ENCODE measurements at regions not wholly inside any gene's neighbourhood (a gene's known extent, or its start where the extent isn't known, plus 50 kb on each side); places are given as distances from the start of the nearest gene placed in this dataset.
"Not testable (repeated sequence)": the region's sequence is repeated elsewhere in the genome, so short reads cannot be mapped to it uniquely, and the experiment has no call there.

- ATAC-seq, result no peak
- Histone ChIP-seq H3K36me3 (no peaks in the 10 kb centered on the region), H3K27me3 (no peaks in the 10 kb centered on the region), H3K4me3 (no peak overlapping the region), H3K9me3 (peaks cover 0 to 11% (median 0%) of the 10 kb centered on the region in 11 donors), H3K27ac (no peak overlapping the region), H3K4me1 (no peaks in the 10 kb centered on the region)
- 78 to 81% methylated on average over 3 of the region's 3 CpGs for WGBS, 2 donors
- TF ChIP-seq CTCF (IDR thresholded peaks at IDR 0.05), result no peak
- DNase-seq, result no peak
- intact Hi-C loops (cut with DNase I), result no loop called here
Observed at GRCh38 chr3:99315896-99316295, 322.5 kb upstream of the COL8A1 start.

- no peak for ATAC-seq
- Histone ChIP-seq H3K36me3 (no peaks in the 10 kb centered on the region), H3K27ac (no peak overlapping the region), H3K9me3 (peaks cover 0 to 28% (median 6%) of the 10 kb centered on the region in 11 donors), H3K4me3 (no peak overlapping the region), H3K27me3 (no peaks in the 10 kb centered on the region), H3K4me1 (no peaks in the 10 kb centered on the region)
- intact Hi-C loops (cut with DNase I), result no loop called here
- DNase-seq, result no peak
- TF ChIP-seq CTCF (IDR thresholded peaks at IDR 0.05), result no peak
Observed at GRCh38 chr3:99313485-99313884, 324.9 kb upstream of the COL8A1 start.

GRCh38 chr3:99298661-99299060, 339.7 kb upstream of the COL8A1 start:
- no peaks in the 10 kb centered on the region for H3K36me3 ChIP-seq
- DNase-seq, result no peak
- whole genome bisulfite sequencing, 2 donors, result 91 to 93% methylated on average over 1 of the region's 1 CpG
- intact Hi-C loops (cut with DNase I), result no loop called here
- no peaks in the 10 kb centered on the region for H3K4me1 ChIP-seq
- H3K4me3 ChIP-seq, result no peak overlapping the region
- no peaks in the 10 kb centered on the region for H3K27me3 ChIP-seq
- TF ChIP-seq CTCF (IDR thresholded peaks at IDR 0.05), result no peak
- ATAC-seq, result no peak
- H3K9me3 ChIP-seq, result peaks cover 0 to 9% (median 0%) of the 10 kb centered on the region in 11 donors
- no peak overlapping the region for H3K27ac ChIP-seq

- DNase-seq, result no peak
- H3K9me3 ChIP-seq, result no peaks in the 10 kb centered on the region
- no peaks in the 10 kb centered on the region for H3K27me3 ChIP-seq
- 85 to 92% methylated on average over 1 of the region's 1 CpG for WGBS, 2 donors
- intact Hi-C loops (cut with DNase I), result no loop called here
- no peaks in the 10 kb centered on the region for H3K4me1 ChIP-seq
- H3K27ac ChIP-seq, result no peak overlapping the region
- no peak for TF ChIP-seq CTCF (IDR thresholded peaks at IDR 0.05)
- ATAC-seq, result no peak
- H3K4me3 ChIP-seq, result no peak overlapping the region
- H3K36me3 ChIP-seq, result no peaks in the 10 kb centered on the region
Observed at GRCh38 chr3:99295836-99296235, 342.6 kb upstream of the COL8A1 start.

- intact Hi-C loops (cut with DNase I); H3K9me3 ChIP-seq; H3K4me1 ChIP-seq; DNase-seq; H3K27ac ChIP-seq; H3K27me3 ChIP-seq; ATAC-seq; H3K4me3 ChIP-seq; H3K36me3 ChIP-seq: not testable (repeated sequence)
- 14 to 16% methylated on average over 6 of the region's 8 CpGs for WGBS, 2 donors
Observed at GRCh38 chr3:99294092-99294491, 344.3 kb upstream of the COL8A1 start.

Data from heart right ventricle (tissue), 16 donors.